Sigmoid colon (tissue), 4 donors: ENCODE measurements at regions not wholly inside any gene's neighbourhood (a gene's known extent, or its start where the extent isn't known, plus 50 kb on each side); places are given as distances from the start of the nearest gene placed in this dataset.

Experiments used
- POLR2A ChIP-seq, 2 donors: fragments of 450-650 bp; IDR thresholded peaks; one replicate each; pipeline ENCODE4 v1.6.1; 2016; ENCODE audit warnings: antibody characterized with exemption in 2 of 2, mild to moderate bottlenecking in 2 of 2, moderate library complexity in 2 of 2
- POLR2AphosphoS5 ChIP-seq, 4 donors: sonication (generic); formaldehyde crosslinking; IDR thresholded peaks; one replicate each; pipeline ENCODE4 v1.6.1; 2017; ENCODE audit warnings: antibody characterized with exemption in 4 of 4

- TF ChIP-seq POLR2AphosphoS5 (IDR thresholded peaks at IDR 0.05) (no peak), POLR2A (IDR thresholded peaks at IDR 0.05) (no peak)
These were observed 266.7 kb upstream of the HDAC4 start for GRCh38 chr2:239667431-239667985.
